VCaP (cell line): ENCODE measurements at regions not wholly inside any gene's neighbourhood (a gene's known extent, or its start where the extent isn't known, plus 50 kb on each side); places are given as distances from the start of the nearest gene placed in this dataset.

Source experiments
- H3K27ac ChIP-seq: fragments of 450-650 bp; 2 replicates; pipeline ENCODE4 v1.5.1; 2017
- TF ChIP-seq, protein P1 (sequence below): fragments of 450-650 bp; conservative IDR thresholded peaks from 2 replicates; pipeline ENCODE4 v1.5.1; 2017; ENCODE audit warnings: mild to moderate bottlenecking, moderate library complexity

- no peak overlapping the region for H3K27ac ChIP-seq
- TF ChIP-seq, protein P1, sequence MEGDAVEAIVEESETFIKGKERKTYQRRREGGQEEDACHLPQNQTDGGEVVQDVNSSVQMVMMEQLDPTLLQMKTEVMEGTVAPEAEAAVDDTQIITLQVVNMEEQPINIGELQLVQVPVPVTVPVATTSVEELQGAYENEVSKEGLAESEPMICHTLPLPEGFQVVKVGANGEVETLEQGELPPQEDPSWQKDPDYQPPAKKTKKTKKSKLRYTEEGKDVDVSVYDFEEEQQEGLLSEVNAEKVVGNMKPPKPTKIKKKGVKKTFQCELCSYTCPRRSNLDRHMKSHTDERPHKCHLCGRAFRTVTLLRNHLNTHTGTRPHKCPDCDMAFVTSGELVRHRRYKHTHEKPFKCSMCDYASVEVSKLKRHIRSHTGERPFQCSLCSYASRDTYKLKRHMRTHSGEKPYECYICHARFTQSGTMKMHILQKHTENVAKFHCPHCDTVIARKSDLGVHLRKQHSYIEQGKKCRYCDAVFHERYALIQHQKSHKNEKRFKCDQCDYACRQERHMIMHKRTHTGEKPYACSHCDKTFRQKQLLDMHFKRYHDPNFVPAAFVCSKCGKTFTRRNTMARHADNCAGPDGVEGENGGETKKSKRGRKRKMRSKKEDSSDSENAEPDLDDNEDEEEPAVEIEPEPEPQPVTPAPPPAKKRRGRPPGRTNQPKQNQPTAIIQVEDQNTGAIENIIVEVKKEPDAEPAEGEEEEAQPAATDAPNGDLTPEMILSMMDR, result no peak
Measured at GRCh38 chr5:74272831-74273451, 367.6 kb downstream of the ENC1 start.

DNA sequence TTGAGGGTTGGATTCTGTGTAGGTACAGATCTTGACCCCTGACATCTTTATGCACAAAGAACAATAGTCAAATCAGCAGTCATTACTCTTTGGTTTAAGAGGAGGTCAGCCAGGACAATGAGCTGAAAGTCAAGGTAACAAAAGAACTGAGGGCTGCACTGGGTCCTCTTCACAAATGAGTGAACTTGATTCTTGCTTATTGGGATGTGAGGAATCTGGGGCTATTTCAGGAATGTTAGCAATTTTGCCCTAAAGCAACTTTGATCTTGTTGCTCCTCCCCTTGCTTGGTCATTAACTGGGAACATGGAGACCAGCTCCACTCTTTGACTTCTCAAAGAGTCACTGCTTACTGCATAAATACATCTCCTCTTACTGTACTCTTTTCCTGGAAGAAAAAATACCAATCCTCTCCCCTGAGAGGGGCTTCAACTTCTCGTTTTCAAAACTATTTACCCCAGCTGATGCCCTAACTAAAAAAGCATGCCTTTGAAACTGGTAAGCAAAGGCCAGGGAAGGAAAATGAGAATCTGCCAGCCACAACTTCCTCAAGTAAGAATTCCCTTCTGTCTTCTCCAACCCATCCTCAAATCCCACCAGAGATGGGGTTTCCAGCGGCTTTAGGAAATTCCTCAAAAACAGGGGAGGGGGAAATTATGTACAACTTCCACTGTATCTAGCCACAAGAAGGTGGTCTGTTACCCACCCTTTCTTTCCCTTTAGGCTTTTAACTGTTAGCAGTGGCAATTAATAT lies 368.3 kb downstream of the ENC1 start:
- TF ChIP-seq, protein P1, result no peak
- no peak overlapping the region for H3K27ac ChIP-seq

GRCh38 chr5:74268297-74268696 lies 372.2 kb downstream of the ENC1 start:
- no peak overlapping the region for H3K27ac ChIP-seq
- TF ChIP-seq, protein P1, result no peak

DNA sequence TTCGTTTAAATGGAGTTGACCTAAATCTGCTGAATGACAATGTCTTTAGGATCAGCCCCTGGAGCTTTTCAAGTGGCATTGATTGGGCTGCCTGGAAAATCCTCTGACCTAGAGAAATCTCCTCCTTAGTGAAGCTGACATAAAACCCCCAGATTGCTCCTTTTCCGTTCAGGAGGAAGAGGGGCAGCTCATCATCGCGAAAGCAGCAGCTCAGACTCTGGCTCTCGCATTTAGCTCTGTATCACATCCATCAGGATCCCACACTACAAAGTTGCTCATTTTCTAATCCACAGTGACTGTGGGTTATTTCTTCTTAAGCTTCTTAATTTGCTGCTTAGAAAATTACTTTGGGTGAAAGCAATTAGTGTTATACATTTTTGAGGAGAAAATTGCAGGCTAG lies 373.7 kb downstream of the ENC1 start:
- TF ChIP-seq, protein P1, result no peak
- H3K27ac ChIP-seq, result no peak overlapping the region

- no peak overlapping the region for H3K27ac ChIP-seq
- TF ChIP-seq, protein P1, result no peak
Measured at GRCh38 chr5:74266132-74266531, 374.4 kb downstream of the ENC1 start.

- no peak overlapping the region for H3K27ac ChIP-seq
- TF ChIP-seq, protein P1, result no peak
Measured at GRCh38 chr5:74262544-74263207, 377.9 kb downstream of the ENC1 start.

- H3K27ac ChIP-seq, result no peak overlapping the region
- TF ChIP-seq, protein P1, result no peak
Measured at GRCh38 chr5:74261866-74262265, 378.7 kb downstream of the ENC1 start.
